Esophagus muscularis mucosa (tissue), 4 donors: ENCODE measurements at regions not wholly inside any gene's neighbourhood (a gene's known extent, or its start where the extent isn't known, plus 50 kb on each side); places are given as distances from the start of the nearest gene placed in this dataset.

ENCODE experiments used
- CTCF ChIP-seq, 3 experiments: fragments of 200-600 bp in 2 of 3; fragments of 450-650 bp in 1 of 3; sonication (generic) in 2 of 3; IDR thresholded peaks; one replicate each; pipeline ENCODE4 v1.5.1; 2017 to 2019; ENCODE audit warnings: antibody characterized with exemption in 3 of 3, mild to moderate bottlenecking in 2 of 3, moderate library complexity in 1 of 3
- EP300 ChIP-seq: sonication (generic); formaldehyde crosslinking; IDR thresholded peaks from one replicate; pipeline ENCODE4 v1.6.1; 2017; ENCODE audit warnings: antibody characterized with exemption
- POLR2AphosphoS5 ChIP-seq, 2 donors: sonication (generic); formaldehyde crosslinking; IDR thresholded peaks; one replicate each; pipeline ENCODE4 v1.6.1; 2017; ENCODE audit warnings: antibody characterized with exemption in 2 of 2

- TF ChIP-seq CTCF (IDR thresholded peaks at IDR 0.05): no peak
- no peak for TF ChIP-seq POLR2AphosphoS5 (IDR thresholded peaks at IDR 0.05)
- TF ChIP-seq EP300: no peak
Observed at GRCh38 chr12:58541300-58541690, 379.0 kb downstream of the LRIG3 start.
